22Rv1 (cell line): ENCODE measurements at regions not wholly inside any gene's neighbourhood (a gene's known extent, or its start where the extent isn't known, plus 50 kb on each side); places are given as distances from the start of the nearest gene placed in this dataset.

Source experiments
- ZFX ChIP-seq: fragments of 450-650 bp; IDR thresholded peaks from 2 replicates; pipeline ENCODE4 v1.6.1; 2017; ENCODE audit warnings: antibody characterized with exemption, borderline replicate concordance
- TF ChIP-seq, protein P1 (sequence below): fragments of 450-650 bp; IDR thresholded peaks from 2 replicates; pipeline ENCODE4 v1.5.1; 2017; ENCODE audit warnings: mild to moderate bottlenecking

DNA sequence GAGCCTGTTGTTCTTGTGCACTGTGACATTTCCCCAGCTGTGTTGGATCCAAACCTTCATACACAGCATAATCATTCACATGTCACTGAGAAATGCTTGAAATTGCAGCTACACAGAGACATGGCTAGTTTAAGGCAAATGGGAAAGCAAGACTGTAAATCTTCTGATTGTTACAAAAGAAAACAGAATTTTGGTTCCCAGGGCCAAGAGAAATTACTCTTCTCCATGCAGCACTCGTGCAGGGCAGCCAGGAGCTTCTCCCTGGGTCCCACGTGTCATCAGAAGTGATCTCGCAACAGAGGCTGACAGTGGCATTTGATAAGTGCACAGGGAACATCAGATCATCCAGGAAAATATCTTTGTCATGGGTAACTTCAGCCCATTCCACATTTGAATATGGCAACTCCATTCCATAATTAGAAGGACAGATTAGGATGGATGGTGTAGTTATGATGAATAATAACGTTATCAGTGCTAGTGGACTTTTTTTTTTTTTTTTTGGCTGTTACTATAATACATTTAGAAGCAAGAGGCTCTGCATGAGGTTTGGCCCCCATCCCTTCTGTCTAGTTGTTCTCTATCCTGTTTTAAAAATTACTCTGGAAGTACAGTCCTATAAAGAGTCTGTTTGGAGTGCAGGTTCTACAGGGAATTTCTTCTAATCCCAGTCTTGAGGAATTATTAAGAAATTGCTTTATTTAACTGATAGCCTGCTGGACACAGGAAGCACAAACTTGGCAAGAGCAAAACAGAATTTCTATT lies 571.0 kb upstream of the NOX3 start:
- TF ChIP-seq, protein P1, sequence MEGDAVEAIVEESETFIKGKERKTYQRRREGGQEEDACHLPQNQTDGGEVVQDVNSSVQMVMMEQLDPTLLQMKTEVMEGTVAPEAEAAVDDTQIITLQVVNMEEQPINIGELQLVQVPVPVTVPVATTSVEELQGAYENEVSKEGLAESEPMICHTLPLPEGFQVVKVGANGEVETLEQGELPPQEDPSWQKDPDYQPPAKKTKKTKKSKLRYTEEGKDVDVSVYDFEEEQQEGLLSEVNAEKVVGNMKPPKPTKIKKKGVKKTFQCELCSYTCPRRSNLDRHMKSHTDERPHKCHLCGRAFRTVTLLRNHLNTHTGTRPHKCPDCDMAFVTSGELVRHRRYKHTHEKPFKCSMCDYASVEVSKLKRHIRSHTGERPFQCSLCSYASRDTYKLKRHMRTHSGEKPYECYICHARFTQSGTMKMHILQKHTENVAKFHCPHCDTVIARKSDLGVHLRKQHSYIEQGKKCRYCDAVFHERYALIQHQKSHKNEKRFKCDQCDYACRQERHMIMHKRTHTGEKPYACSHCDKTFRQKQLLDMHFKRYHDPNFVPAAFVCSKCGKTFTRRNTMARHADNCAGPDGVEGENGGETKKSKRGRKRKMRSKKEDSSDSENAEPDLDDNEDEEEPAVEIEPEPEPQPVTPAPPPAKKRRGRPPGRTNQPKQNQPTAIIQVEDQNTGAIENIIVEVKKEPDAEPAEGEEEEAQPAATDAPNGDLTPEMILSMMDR: no peak
- TF ChIP-seq ZFX: no peak
